ENCODE measurements at regions not wholly inside any gene's neighbourhood (a gene's known extent, or its start where the extent isn't known, plus 50 kb on each side); places are given as distances from the start of the nearest gene placed in this dataset.

DNA sequence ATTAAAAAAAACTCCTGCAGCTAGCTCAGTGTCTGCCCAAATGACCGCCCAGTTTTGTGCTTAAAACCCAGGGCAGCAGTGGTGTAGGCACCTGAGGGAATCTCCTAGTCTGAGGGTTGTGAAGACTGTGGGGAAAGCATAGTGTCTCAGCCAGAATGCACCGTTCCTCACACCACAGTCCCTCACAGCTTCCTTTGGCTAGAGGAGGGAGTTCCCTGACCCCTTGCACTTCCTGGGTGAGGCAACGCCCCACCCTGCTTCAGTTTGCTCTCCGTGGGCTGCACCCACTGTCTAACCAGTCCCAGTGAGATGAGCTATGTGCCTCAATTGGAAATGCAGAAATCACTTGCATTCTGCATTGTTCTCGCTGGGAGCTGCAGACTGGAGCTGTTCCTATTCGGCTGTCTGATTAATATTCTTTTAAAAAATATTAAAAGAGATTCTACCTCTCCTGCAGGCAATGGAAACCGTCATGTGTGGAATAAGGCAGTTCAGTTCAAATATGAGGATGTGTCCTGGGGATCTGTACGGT lies 645.7 kb downstream of the FGF9 start (continued):
- TF ChIP-seq SIN3A (IDR thresholded peaks at IDR 0.05; ENCODE audit: low read depth), result no peak
- no peak for TF ChIP-seq FOSL1 (IDR thresholded peaks at IDR 0.05; ENCODE audit: low read depth)

DNA sequence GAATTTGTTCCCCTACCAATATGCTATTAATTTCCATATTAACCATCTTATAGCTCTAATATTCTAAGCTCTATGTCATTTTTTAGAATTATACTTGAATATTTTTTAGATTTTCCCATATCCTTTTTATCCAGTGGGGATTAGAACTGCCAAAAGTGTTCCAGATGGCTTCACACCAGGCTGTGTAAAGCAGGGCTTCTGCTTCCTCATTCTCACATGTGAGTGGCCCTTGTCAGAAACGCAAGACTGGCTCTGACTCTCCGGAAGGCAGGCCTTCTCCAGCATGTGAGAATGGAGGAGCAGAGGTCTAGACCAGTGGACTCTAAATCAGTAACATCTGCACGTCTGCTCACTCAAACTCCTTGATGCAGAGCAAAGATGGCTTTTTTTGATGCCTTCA lies 650.1 kb downstream of the FGF9 start:
- Histone ChIP-seq H3K9ac (ENCODE audit: low read length) (no peak overlapping the region), H4K20me1 (ENCODE audit: insufficient read depth) (no peaks in the 10 kb centered on the region), H3K4me2 (ENCODE audit: low read length) (no peak overlapping the region), H3K9me2 (ENCODE audit: insufficient read depth) (no peaks in the 10 kb centered on the region; the same call in 1 of the 2 replicates), H3K9me3 (ENCODE audit: control insufficient read depth in 1 of 2, insufficient read depth in 1 of 2, low read depth in 1 of 2, low read length in 2 of 2) (no peaks in the 10 kb centered on the region), H3K27me3 (ENCODE audit: insufficient read depth, low read length) (no peaks in the 10 kb centered on the region), H2AFZ (ENCODE audit: low read depth, low read length, poor library complexity, severe bottlenecking) (no peak overlapping the region), H3K36me3 (ENCODE audit: control insufficient read depth in 1 of 2, insufficient read depth in 2 of 2, low read length in 2 of 2) (no peaks in the 10 kb centered on the region), H3K27ac (ENCODE audit: low read depth, low read length) (no peak overlapping the region), H3K4me1 (ENCODE audit: control insufficient read depth in 1 of 2, insufficient read depth in 2 of 2, low read length in 2 of 2) (no peaks in the 10 kb centered on the region), H3K4me3 (replicated peaks in 1 of 2; ENCODE audit: low read depth in 1 of 2, low read length in 2 of 2) (no peak overlapping the region), H3K79me2 (ENCODE audit: insufficient read depth, low read length) (no peaks in the 10 kb centered on the region)
- ATAC-seq (no peak), DNase-seq (ENCODE audit: low read depth, low spot score) (no peak)
- ChIA-PET CTCF (no interaction called here), POLR2A (no interaction called here), RAD21 (ENCODE audit: low non-redundant PET in 1 of 2, low total read pairs in 2 of 2, uncharacterized antibody in 2 of 2, unreplicated experiment in 2 of 2) (no interaction called here)
- intact Hi-C loops (cut with micrococcal nuclease), result no loop called here
- no peak for TF ChIP-seq EGR1 (IDR thresholded peaks at IDR 0.05; ENCODE audit: low read depth)
- TF ChIP-seq YY1 (IDR thresholded peaks at IDR 0.05; ENCODE audit: extremely low read depth, insufficient replicate concordance, low read depth, low read length), result no peak
- TF ChIP-seq ZNF274 (IDR thresholded peaks at IDR 0.05; ENCODE audit: low read depth, low read length), result no peak
- no peak for TF ChIP-seq TCF7L2 (IDR thresholded peaks at IDR 0.05; ENCODE audit: borderline replicate concordance, extremely low read depth, insufficient read depth, insufficient read length)
- TF ChIP-seq, protein P1, sequence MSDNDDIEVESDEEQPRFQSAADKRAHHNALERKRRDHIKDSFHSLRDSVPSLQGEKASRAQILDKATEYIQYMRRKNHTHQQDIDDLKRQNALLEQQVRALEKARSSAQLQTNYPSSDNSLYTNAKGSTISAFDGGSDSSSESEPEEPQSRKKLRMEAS (IDR thresholded peaks at IDR 0.05), result no peak
- no peak for TF ChIP-seq POLR2AphosphoS5 (IDR thresholded peaks at IDR 0.05; ENCODE audit: low read depth, low read length)
- TF ChIP-seq EZH2 (IDR thresholded peaks at IDR 0.05), result no peak
- TF ChIP-seq CBX3 (IDR thresholded peaks at IDR 0.05; ENCODE audit: low read depth), result no peak
- TF ChIP-seq SIN3A (IDR thresholded peaks at IDR 0.05; ENCODE audit: low read depth), result no peak
- no peak for TF ChIP-seq SRF (IDR thresholded peaks at IDR 0.05; ENCODE audit: low read depth)
- TF ChIP-seq ELF1 (IDR thresholded peaks at IDR 0.05; ENCODE audit: borderline replicate concordance, low read depth), result no peak
- no peak for TF ChIP-seq CEBPB (IDR thresholded peaks at IDR 0.05; ENCODE audit: low read depth)
- no peak for TF ChIP-seq POLR2A (IDR thresholded peaks at IDR 0.05; ENCODE audit: borderline replicate concordance, extremely low read depth, insufficient read depth, insufficient read length)
- no peak for TF ChIP-seq JUND (IDR thresholded peaks at IDR 0.05)
- no peak for TF ChIP-seq FOSL1 (IDR thresholded peaks at IDR 0.05; ENCODE audit: low read depth)
- no peak for TF ChIP-seq ZFX (IDR thresholded peaks at IDR 0.05)
- no peak for TF ChIP-seq EZH2phosphoT487 (IDR thresholded peaks at IDR 0.05; ENCODE audit: borderline replicate concordance)
- TF ChIP-seq, protein P2, sequence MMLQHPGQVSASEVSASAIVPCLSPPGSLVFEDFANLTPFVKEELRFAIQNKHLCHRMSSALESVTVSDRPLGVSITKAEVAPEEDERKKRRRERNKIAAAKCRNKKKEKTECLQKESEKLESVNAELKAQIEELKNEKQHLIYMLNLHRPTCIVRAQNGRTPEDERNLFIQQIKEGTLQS (IDR thresholded peaks at IDR 0.05), result no peak
- TF ChIP-seq RAD21 (IDR thresholded peaks at IDR 0.05; ENCODE audit: low read depth), result no peak
- TF ChIP-seq, protein P3, sequence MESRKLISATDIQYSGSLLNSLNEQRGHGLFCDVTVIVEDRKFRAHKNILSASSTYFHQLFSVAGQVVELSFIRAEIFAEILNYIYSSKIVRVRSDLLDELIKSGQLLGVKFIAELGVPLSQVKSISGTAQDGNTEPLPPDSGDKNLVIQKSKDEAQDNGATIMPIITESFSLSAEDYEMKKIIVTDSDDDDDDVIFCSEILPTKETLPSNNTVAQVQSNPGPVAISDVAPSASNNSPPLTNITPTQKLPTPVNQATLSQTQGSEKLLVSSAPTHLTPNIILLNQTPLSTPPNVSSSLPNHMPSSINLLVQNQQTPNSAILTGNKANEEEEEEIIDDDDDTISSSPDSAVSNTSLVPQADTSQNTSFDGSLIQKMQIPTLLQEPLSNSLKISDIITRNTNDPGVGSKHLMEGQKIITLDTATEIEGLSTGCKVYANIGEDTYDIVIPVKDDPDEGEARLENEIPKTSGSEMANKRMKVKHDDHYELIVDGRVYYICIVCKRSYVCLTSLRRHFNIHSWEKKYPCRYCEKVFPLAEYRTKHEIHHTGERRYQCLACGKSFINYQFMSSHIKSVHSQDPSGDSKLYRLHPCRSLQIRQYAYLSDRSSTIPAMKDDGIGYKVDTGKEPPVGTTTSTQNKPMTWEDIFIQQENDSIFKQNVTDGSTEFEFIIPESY (IDR thresholded peaks at IDR 0.05; ENCODE audit: extremely low read depth, insufficient replicate concordance, low read length), result no peak
- no TSS peak for BruUV-seq (replicated peaks)

Measured in HCT116 (cell line).